ENCODE measurements at regions not wholly inside any gene's neighbourhood (a gene's known extent, or its start where the extent isn't known, plus 50 kb on each side); places are given as distances from the start of the nearest gene placed in this dataset.

DNA sequence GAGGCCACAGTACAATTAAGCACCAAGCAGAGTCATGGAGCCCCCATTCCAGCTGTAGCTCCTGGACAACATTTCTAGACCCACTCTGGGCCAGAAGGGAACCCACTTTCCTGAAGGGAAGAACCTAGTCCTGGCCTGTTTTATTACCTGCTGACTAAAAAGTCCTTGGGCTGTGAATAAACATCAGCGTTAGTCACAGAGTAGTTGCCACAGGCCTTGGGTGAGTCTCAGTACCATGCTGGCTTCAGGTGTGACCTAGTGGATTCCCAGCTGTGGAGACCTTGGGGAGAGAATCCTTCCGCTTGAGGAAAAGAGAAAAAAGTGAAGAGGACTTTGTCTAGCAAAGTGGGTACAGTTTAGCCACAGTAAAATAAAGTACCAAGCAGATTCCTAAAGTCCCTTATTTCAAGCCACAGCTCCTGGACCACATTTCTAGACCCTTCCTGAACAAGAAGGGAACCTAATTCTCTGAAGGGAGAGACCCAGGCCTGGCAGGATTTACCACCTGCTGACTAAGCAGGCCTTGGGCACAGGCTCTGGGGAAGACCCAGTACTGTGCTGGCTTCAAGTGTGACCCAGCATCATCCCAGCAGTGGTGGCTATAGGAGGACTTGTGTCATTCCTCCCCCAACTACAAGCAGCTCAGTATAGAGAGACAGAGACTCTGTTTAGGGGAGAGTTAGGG, 118.3 kb upstream of the KCNH8 start:
- intact Hi-C loops (cut with micrococcal nuclease; ENCODE audit: unreplicated experiment) = no loop called here

GRCh38 chr3:19025441-19025840, 122.9 kb upstream of the KCNH8 start:
- ChIA-PET CTCF (no interaction called here), POLR2A (ENCODE audit: unreplicated experiment) (no interaction called here)
- Histone ChIP-seq H2AFZ (no peak overlapping the region), H3K9me3 (ENCODE audit: insufficient read depth, low read depth) (no peaks in the 10 kb centered on the region), H3K4me1 (replicated peaks; ENCODE audit: insufficient read depth) (no peaks in the 10 kb centered on the region), H3K36me3 (ENCODE audit: low read depth) (no peaks in the 10 kb centered on the region), H3K27me3 (ENCODE audit: insufficient read depth, low read depth) (no peaks in the 10 kb centered on the region), H3K9me2 (ENCODE audit: insufficient read depth) (no peaks in the 10 kb centered on the region), H3K4me3 (no peak overlapping the region), H3K4me2 (no peak overlapping the region), H4K20me1 (ENCODE audit: insufficient read depth) (no peaks in the 10 kb centered on the region), H3K27ac (no peak overlapping the region), H3F3A (ENCODE audit: insufficient read depth, low read depth) (no peaks in the 10 kb centered on the region), H3K79me2 (ENCODE audit: low read depth) (no peaks in the 10 kb centered on the region)
- TF ChIP-seq EZH2 (IDR thresholded peaks at IDR 0.05; ENCODE audit: low read depth) (no peak), CTCF (conservative IDR thresholded peaks at IDR 0.05) (no peak)
- no peak for DNase-seq
- intact Hi-C loops (cut with micrococcal nuclease; ENCODE audit: unreplicated experiment) = no loop called here
- no TSS peak for BruUV-seq (replicated peaks)

More for the DNA sequence above, 118.3 kb upstream of the KCNH8 start:
- no peaks in the 10 kb centered on the region for H3F3A ChIP-seq (ENCODE audit: insufficient read depth, low read depth)
- no peak for DNase-seq
- H3K9me2 ChIP-seq (ENCODE audit: insufficient read depth) = no peaks in the 10 kb centered on the region
- BruUV-seq (replicated peaks) = no TSS peak
- no peak overlapping the region for H2AFZ ChIP-seq
- H3K27ac ChIP-seq = no peak overlapping the region
- ChIA-PET POLR2A (ENCODE audit: unreplicated experiment) (no interaction called here), CTCF (no interaction called here)
- no peaks in the 10 kb centered on the region for H4K20me1 ChIP-seq (ENCODE audit: insufficient read depth)
- H3K79me2 ChIP-seq (ENCODE audit: low read depth) = no peaks in the 10 kb centered on the region
- H3K4me3 ChIP-seq = no peak overlapping the region
- H3K27me3 ChIP-seq (ENCODE audit: insufficient read depth, low read depth) = no peaks in the 10 kb centered on the region
- no peak for TF ChIP-seq EZH2 (IDR thresholded peaks at IDR 0.05; ENCODE audit: low read depth)
- no peak for TF ChIP-seq CTCF (conservative IDR thresholded peaks at IDR 0.05)
- H3K4me1 ChIP-seq (replicated peaks; ENCODE audit: insufficient read depth) = no peaks in the 10 kb centered on the region
- H3K9me3 ChIP-seq (ENCODE audit: insufficient read depth, low read depth) = 0 out of 2 replicates have a peak, but pooled peaks cover 2% of the 10 kb centered on the region
- no peaks in the 10 kb centered on the region for H3K36me3 ChIP-seq (ENCODE audit: low read depth)
- H3K4me2 ChIP-seq = no peak overlapping the region

DNA sequence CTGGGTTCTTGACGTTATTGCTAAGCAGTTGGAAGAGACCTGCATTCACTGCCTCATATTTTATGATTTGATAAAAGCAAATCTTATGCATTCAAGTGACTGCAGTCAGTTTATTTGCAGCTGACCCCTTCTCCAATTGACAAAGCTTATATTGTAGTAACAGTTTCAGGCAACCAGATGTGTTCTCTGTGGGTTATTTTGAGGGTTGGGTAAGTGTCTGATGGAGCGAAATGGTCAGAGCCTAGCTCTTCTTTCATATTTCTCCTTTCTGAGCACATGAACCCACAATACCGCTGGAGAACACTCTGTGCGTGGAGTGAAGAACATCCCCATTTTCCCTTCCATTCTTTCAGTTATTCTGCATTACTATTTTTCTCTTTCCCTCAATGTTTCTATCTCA, 125.8 kb upstream of the KCNH8 start:
- no peaks in the 10 kb centered on the region for H3K4me1 ChIP-seq (replicated peaks; ENCODE audit: insufficient read depth)
- H4K20me1 ChIP-seq (ENCODE audit: insufficient read depth) = no peaks in the 10 kb centered on the region
- H3K79me2 ChIP-seq (ENCODE audit: low read depth) = no peaks in the 10 kb centered on the region
- H3K4me3 ChIP-seq = no peak overlapping the region
- BruUV-seq (replicated peaks) = no TSS peak
- ChIA-PET POLR2A (ENCODE audit: unreplicated experiment) (no interaction called here), CTCF (no interaction called here)
- no peak for DNase-seq
- no peak overlapping the region for H2AFZ ChIP-seq
- no peaks in the 10 kb centered on the region for H3K36me3 ChIP-seq (ENCODE audit: low read depth)
- H3K9me2 ChIP-seq (ENCODE audit: insufficient read depth) = no peaks in the 10 kb centered on the region
- no peak for TF ChIP-seq EZH2 (IDR thresholded peaks at IDR 0.05; ENCODE audit: low read depth)
- no peak for TF ChIP-seq CTCF (conservative IDR thresholded peaks at IDR 0.05)
- no peaks in the 10 kb centered on the region for H3K27me3 ChIP-seq (ENCODE audit: insufficient read depth, low read depth)
- H3K4me2 ChIP-seq = no peak overlapping the region
- intact Hi-C loops (cut with micrococcal nuclease; ENCODE audit: unreplicated experiment) = no loop called here
- no peaks in the 10 kb centered on the region for H3K9me3 ChIP-seq (ENCODE audit: insufficient read depth, low read depth)
- no peak overlapping the region for H3K27ac ChIP-seq
- H3F3A ChIP-seq (ENCODE audit: insufficient read depth, low read depth) = no peaks in the 10 kb centered on the region
